ENCODE measurements at regions not wholly inside any gene's neighbourhood (a gene's known extent, or its start where the extent isn't known, plus 50 kb on each side); places are given as distances from the start of the nearest gene placed in this dataset.
A peak's percentile ranks its signal among the peaks of the same experiment; 100 is the strongest.

GRCh38 chr3:34362910-34363309, 564.5 kb downstream of the PDCD6IP start:
- DNase-seq (ENCODE audit: low read depth), result no peak
- TF ChIP-seq CTCF (conservative IDR thresholded peaks at IDR 0.05; ENCODE audit: low read depth, low read length), result no peak
- no peak overlapping the region for H3K4me3 ChIP-seq (ENCODE audit: low read length)

DNA sequence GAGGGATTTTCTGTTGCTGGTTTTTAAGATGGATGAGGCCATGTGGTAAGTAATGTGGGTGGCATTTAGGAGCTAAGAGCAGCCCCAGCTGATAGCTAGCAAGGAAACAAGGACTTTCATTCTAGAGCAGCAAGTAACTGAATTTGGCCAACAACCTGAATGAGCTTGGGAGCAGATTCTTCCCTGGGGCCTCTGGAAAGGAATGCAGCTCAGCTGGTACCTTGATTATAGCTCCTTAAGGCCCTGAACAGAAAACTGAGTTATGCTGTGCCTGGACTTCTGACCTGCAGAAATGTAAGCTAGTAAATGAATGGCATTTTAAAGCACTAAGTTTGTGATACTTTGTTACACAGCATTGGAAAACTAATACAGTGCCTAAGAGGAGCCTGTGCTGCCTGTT, 565.5 kb downstream of the PDCD6IP start:
- H3K4me3 ChIP-seq (ENCODE audit: low read length), result no peak overlapping the region
- no peak for DNase-seq (ENCODE audit: low read depth)
- TF ChIP-seq CTCF (conservative IDR thresholded peaks at IDR 0.05; ENCODE audit: low read depth, low read length), result no peak

- TF ChIP-seq CTCF (conservative IDR thresholded peaks at IDR 0.05; ENCODE audit: low read depth, low read length), result no peak
- H3K4me3 ChIP-seq (ENCODE audit: low read length), result no peak overlapping the region
- DNase-seq (ENCODE audit: low read depth), result peak; percentile 5
Observed at GRCh38 chr3:34364335-34364734, 565.9 kb downstream of the PDCD6IP start.

DNA sequence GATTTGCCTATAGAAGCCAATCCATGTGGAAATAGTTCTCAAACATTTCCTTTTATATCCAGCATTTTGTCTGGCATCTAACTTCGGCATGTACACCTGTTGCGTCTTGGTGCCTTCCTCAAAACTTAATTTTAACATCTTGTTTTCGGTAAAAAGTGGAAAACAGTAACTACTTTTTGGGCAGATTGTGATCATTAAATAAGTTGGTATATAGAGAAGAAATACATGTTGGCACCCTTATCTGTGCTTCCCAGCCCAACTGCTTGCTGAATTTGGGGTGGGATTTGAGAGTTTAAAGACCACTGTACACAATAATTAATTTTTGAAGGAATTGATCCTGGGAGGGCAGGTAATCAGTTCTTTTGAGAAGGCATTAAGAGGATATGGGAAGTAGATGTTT, 566.8 kb downstream of the PDCD6IP start:
- DNase-seq (ENCODE audit: low read depth), result no peak
- no peak for TF ChIP-seq CTCF (conservative IDR thresholded peaks at IDR 0.05; ENCODE audit: low read depth, low read length)
- no peak overlapping the region for H3K4me3 ChIP-seq (ENCODE audit: low read length)

- no peak overlapping the region for H3K4me3 ChIP-seq (ENCODE audit: low read length)
- DNase-seq (ENCODE audit: low read depth), result no peak
Observed at GRCh38 chr3:34365771-34366170, 567.3 kb downstream of the PDCD6IP start.

GRCh38 chr3:34367521-34367920, 569.1 kb downstream of the PDCD6IP start:
- TF ChIP-seq CTCF (conservative IDR thresholded peaks at IDR 0.05; ENCODE audit: low read depth, low read length), result no peak
- no peak overlapping the region for H3K4me3 ChIP-seq (ENCODE audit: low read length)
- DNase-seq (ENCODE audit: low read depth), result no peak

More at GRCh38 chr3:34365771-34366170, 567.3 kb downstream of the PDCD6IP start:
- TF ChIP-seq CTCF (conservative IDR thresholded peaks at IDR 0.05; ENCODE audit: low read depth, low read length), result no peak

DNA sequence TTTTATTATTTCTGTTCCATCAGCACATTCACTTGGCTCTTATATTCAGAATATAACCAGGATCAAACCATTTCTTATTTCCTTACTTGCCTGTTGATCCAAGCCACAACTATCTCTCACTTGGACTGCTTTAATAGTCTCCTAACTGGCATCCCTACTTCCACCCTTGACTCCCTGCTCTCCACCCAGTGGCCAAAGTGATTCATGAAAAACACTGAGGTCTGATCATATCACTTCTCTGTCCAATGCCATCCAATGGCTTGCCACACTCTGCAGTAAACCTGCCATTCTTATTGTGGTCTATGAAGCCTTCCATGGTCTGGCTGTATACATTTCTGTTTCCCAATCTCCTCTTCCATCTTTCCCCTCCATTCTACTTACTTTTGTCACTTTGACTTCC, 576.1 kb downstream of the PDCD6IP start:
- TF ChIP-seq CTCF (conservative IDR thresholded peaks at IDR 0.05; ENCODE audit: low read depth, low read length), result no peak
- no peak for DNase-seq (ENCODE audit: low read depth)
- H3K4me3 ChIP-seq (ENCODE audit: low read length), result no peak overlapping the region

Measured in retinal pigment epithelial cell (primary cell).